ENCODE measurements at regions not wholly inside any gene's neighbourhood (a gene's known extent, or its start where the extent isn't known, plus 50 kb on each side); places are given as distances from the start of the nearest gene placed in this dataset.
A peak's percentile ranks its signal among the peaks of the same experiment; 100 is the strongest.

DNA sequence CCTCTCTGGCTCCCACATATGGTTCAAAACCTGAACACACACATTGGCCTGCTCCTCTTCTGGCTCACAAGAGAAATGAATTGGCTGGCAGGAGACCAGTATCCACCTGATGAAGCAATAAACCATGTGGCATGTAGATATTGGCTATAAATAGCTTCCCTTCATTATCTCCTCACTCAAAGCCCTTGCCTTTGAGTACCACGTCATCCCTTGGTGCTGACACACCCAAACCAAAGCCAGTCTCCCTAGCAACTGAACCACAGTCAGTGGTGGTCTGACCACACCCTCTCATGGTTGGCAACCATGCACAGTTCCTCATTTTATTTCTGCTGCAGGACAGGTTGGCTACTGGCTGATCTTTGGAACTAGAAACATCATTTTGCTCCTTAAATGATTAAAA is 98.8 kb downstream of the ZNF621 start (continued):
- TF ChIP-seq, protein P1, sequence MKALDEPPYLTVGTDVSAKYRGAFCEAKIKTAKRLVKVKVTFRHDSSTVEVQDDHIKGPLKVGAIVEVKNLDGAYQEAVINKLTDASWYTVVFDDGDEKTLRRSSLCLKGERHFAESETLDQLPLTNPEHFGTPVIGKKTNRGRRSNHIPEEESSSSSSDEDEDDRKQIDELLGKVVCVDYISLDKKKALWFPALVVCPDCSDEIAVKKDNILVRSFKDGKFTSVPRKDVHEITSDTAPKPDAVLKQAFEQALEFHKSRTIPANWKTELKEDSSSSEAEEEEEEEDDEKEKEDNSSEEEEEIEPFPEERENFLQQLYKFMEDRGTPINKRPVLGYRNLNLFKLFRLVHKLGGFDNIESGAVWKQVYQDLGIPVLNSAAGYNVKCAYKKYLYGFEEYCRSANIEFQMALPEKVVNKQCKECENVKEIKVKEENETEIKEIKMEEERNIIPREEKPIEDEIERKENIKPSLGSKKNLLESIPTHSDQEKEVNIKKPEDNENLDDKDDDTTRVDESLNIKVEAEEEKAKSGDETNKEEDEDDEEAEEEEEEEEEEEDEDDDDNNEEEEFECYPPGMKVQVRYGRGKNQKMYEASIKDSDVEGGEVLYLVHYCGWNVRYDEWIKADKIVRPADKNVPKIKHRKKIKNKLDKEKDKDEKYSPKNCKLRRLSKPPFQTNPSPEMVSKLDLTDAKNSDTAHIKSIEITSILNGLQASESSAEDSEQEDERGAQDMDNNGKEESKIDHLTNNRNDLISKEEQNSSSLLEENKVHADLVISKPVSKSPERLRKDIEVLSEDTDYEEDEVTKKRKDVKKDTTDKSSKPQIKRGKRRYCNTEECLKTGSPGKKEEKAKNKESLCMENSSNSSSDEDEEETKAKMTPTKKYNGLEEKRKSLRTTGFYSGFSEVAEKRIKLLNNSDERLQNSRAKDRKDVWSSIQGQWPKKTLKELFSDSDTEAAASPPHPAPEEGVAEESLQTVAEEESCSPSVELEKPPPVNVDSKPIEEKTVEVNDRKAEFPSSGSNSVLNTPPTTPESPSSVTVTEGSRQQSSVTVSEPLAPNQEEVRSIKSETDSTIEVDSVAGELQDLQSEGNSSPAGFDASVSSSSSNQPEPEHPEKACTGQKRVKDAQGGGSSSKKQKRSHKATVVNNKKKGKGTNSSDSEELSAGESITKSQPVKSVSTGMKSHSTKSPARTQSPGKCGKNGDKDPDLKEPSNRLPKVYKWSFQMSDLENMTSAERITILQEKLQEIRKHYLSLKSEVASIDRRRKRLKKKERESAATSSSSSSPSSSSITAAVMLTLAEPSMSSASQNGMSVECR (CRISPR knock-in tag; IDR thresholded peaks at IDR 0.05): no peak
- TF ChIP-seq MCM7 (IDR thresholded peaks at IDR 0.05) (no peak), PYGO2 (tag; IDR thresholded peaks at IDR 0.05) (no peak), NR2F6 (CRISPR knock-in tag; IDR thresholded peaks at IDR 0.05) (no peak), CEBPG (CRISPR knock-in tag; IDR thresholded peaks at IDR 0.05) (peak; percentile 83), CEBPG (tag; conservative IDR thresholded peaks at IDR 0.05 in 1 of 2, IDR thresholded peaks at IDR 0.05 in 1 of 2) (peak; percentile 70 to 89), HNRNPUL1 (IDR thresholded peaks at IDR 0.05; ENCODE audit: low read length) (no peak), KLF1 (tag; IDR thresholded peaks at IDR 0.05) (peak; percentile 88), L3MBTL2 (IDR thresholded peaks at IDR 0.05) (no peak), JUND (IDR thresholded peaks at IDR 0.05; ENCODE audit: borderline replicate concordance, low read depth, low read length) (peak; percentile 61; the same call in 1 of the 2 replicates), JUND (tag; IDR thresholded peaks at IDR 0.05; ENCODE audit: borderline replicate concordance, low read depth, low read length) (peak; percentile 46; the same call in 1 of the 3 replicates), ESRRB (CRISPR knock-in tag; IDR thresholded peaks at IDR 0.05; ENCODE audit: borderline replicate concordance) (no peak), CEBPB (tag; IDR thresholded peaks at IDR 0.05) (peak; percentile 93), RAD51 (IDR thresholded peaks at IDR 0.05; ENCODE audit: borderline replicate concordance, low read depth) (0 out of 2 replicates have a peak, but pooled peaks have one; percentile 18)
- TF ChIP-seq, protein P2, sequence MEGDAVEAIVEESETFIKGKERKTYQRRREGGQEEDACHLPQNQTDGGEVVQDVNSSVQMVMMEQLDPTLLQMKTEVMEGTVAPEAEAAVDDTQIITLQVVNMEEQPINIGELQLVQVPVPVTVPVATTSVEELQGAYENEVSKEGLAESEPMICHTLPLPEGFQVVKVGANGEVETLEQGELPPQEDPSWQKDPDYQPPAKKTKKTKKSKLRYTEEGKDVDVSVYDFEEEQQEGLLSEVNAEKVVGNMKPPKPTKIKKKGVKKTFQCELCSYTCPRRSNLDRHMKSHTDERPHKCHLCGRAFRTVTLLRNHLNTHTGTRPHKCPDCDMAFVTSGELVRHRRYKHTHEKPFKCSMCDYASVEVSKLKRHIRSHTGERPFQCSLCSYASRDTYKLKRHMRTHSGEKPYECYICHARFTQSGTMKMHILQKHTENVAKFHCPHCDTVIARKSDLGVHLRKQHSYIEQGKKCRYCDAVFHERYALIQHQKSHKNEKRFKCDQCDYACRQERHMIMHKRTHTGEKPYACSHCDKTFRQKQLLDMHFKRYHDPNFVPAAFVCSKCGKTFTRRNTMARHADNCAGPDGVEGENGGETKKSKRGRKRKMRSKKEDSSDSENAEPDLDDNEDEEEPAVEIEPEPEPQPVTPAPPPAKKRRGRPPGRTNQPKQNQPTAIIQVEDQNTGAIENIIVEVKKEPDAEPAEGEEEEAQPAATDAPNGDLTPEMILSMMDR (IDR thresholded peaks at IDR 0.05 in 2 of 3, conservative IDR thresholded peaks at IDR 0.05 in 1 of 3; ENCODE audit: insufficient read depth in 2 of 3, low read depth in 1 of 3, low read length in 3 of 3): no peak
- TF ChIP-seq, protein P3, sequence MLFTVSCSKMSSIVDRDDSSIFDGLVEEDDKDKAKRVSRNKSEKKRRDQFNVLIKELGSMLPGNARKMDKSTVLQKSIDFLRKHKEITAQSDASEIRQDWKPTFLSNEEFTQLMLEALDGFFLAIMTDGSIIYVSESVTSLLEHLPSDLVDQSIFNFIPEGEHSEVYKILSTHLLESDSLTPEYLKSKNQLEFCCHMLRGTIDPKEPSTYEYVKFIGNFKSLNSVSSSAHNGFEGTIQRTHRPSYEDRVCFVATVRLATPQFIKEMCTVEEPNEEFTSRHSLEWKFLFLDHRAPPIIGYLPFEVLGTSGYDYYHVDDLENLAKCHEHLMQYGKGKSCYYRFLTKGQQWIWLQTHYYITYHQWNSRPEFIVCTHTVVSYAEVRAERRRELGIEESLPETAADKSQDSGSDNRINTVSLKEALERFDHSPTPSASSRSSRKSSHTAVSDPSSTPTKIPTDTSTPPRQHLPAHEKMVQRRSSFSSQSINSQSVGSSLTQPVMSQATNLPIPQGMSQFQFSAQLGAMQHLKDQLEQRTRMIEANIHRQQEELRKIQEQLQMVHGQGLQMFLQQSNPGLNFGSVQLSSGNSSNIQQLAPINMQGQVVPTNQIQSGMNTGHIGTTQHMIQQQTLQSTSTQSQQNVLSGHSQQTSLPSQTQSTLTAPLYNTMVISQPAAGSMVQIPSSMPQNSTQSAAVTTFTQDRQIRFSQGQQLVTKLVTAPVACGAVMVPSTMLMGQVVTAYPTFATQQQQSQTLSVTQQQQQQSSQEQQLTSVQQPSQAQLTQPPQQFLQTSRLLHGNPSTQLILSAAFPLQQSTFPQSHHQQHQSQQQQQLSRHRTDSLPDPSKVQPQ (CRISPR knock-in tag; IDR thresholded peaks at IDR 0.05; ENCODE audit: borderline replicate concordance): no peak
- TF ChIP-seq, protein P4, sequence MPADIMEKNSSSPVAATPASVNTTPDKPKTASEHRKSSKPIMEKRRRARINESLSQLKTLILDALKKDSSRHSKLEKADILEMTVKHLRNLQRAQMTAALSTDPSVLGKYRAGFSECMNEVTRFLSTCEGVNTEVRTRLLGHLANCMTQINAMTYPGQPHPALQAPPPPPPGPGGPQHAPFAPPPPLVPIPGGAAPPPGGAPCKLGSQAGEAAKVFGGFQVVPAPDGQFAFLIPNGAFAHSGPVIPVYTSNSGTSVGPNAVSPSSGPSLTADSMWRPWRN (IDR thresholded peaks at IDR 0.05; ENCODE audit: low read depth): no peak
- TF ChIP-seq, protein P5, sequence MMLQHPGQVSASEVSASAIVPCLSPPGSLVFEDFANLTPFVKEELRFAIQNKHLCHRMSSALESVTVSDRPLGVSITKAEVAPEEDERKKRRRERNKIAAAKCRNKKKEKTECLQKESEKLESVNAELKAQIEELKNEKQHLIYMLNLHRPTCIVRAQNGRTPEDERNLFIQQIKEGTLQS (IDR thresholded peaks at IDR 0.05): peak; percentile 66
- TF ChIP-seq, protein P5 (CRISPR knock-in tag; conservative IDR thresholded peaks at IDR 0.05): no peak
